HG02885 (cell line): ENCODE measurements at regions not wholly inside any gene's neighbourhood (a gene's known extent, or its start where the extent isn't known, plus 50 kb on each side); places are given as distances from the start of the nearest gene placed in this dataset.
A peak's percentile ranks its signal among the peaks of the same experiment; 100 is the strongest.

ENCODE experiments used
- ATAC-seq: cut with Tn5 transposase; IDR thresholded peaks from one replicate; pipeline ENCODE4 v1.9.1; 2021; ENCODE audit warnings: mild to moderate bottlenecking; ENCODE audit not compliant: unreplicated experiment, poor library complexity

GRCh38 chr1:165075725-165076370, 280.7 kb downstream of the LMX1A start:
- peak; percentile 66 for ATAC-seq

- ATAC-seq, result peak; percentile 82
Measured at GRCh38 chr1:165073185-165074007, 283.1 kb downstream of the LMX1A start.

- no peak for ATAC-seq
Measured at GRCh38 chr1:165070675-165071074, 285.8 kb downstream of the LMX1A start.

- no peak for ATAC-seq
Measured at GRCh38 chr1:165069829-165070228, 286.7 kb downstream of the LMX1A start.

- no peak for ATAC-seq
Measured at GRCh38 chr1:165068741-165069140, 287.8 kb downstream of the LMX1A start.

GRCh38 chr1:165067829-165068228, 288.7 kb downstream of the LMX1A start:
- ATAC-seq, result no peak

- no peak for ATAC-seq
Measured at GRCh38 chr1:165063181-165063965, 293.1 kb downstream of the LMX1A start.

GRCh38 chr1:165062346-165062745, 294.2 kb downstream of the LMX1A start:
- ATAC-seq, result no peak

GRCh38 chr1:165060285-165060793, 296.2 kb downstream of the LMX1A start:
- no peak for ATAC-seq

- ATAC-seq, result no peak
Measured at GRCh38 chr1:165057956-165058355, 298.6 kb downstream of the LMX1A start.

GRCh38 chr1:165056914-165057313, 299.6 kb downstream of the LMX1A start:
- no peak for ATAC-seq

GRCh38 chr1:165055581-165055980, 300.9 kb downstream of the LMX1A start:
- no peak for ATAC-seq

- no peak for ATAC-seq
Measured at GRCh38 chr1:165054627-165055026, 301.9 kb downstream of the LMX1A start.

- no peak for ATAC-seq
Measured at GRCh38 chr1:165053351-165053750, 303.2 kb downstream of the LMX1A start.

GRCh38 chr1:165052936-165053335, 303.6 kb downstream of the LMX1A start:
- no peak for ATAC-seq

- ATAC-seq, result no peak
Measured at GRCh38 chr1:165052431-165052830, 304.1 kb downstream of the LMX1A start.

- ATAC-seq, result no peak
Measured at GRCh38 chr1:165050246-165050645, 306.3 kb downstream of the LMX1A start.

- no peak for ATAC-seq
Measured at GRCh38 chr1:165047994-165048393, 308.5 kb downstream of the LMX1A start.

GRCh38 chr1:165045902-165046301, 310.6 kb downstream of the LMX1A start:
- no peak for ATAC-seq

- no peak for ATAC-seq
Measured at GRCh38 chr1:165040641-165041040, 315.9 kb downstream of the LMX1A start.

- ATAC-seq, result no peak
Measured at GRCh38 chr1:165039996-165040395, 316.5 kb downstream of the LMX1A start.
